GM23338 (cell line): ENCODE measurements at regions not wholly inside any gene's neighbourhood (a gene's known extent, or its start where the extent isn't known, plus 50 kb on each side); places are given as distances from the start of the nearest gene placed in this dataset.

Experiments
- ATAC-seq: fragments of 200-7000 bp; cut with Tn5 transposase; 3 replicates; pipeline ENCODE4 v1.9.1; 2020
- DNase-seq: peaks from one replicate; pipeline ENCODE4 v3.0.0-alpha.2; 2015; ENCODE audit warnings: low spot score
- H2AFZ ChIP-seq: fragments of 200-600 bp; sonication (generic); 2 replicates; pipeline ENCODE4 v1.8.0; 2016; ENCODE audit warnings: antibody characterized with exemption, mild to moderate bottlenecking, moderate library complexity
- H3F3A ChIP-seq: fragments of 200-600 bp; sonication (generic); replicated peaks from 2 replicates; pipeline ENCODE4 v1.8.0; 2017; ENCODE audit warnings: antibody characterized with exemption, mixed run types, low read depth
- H3K27ac ChIP-seq: fragments of 200-600 bp; sonication (generic); 2 replicates; pipeline ENCODE4 v1.6.1; 2016; ENCODE audit warnings: low read depth
- H3K27me3 ChIP-seq: fragments of 200-600 bp; sonication (generic); 2 replicates; pipeline ENCODE4 v1.8.0; 2016; ENCODE audit warnings: mild to moderate bottlenecking, mixed run types, moderate library complexity; ENCODE audit not compliant: insufficient read depth
- H3K36me3 ChIP-seq: fragments of 200-600 bp; sonication (generic); 2 replicates; pipeline ENCODE4 v1.8.0; 2016; ENCODE audit warnings: mild to moderate bottlenecking; ENCODE audit not compliant: insufficient read depth
- H3K4me1 ChIP-seq: fragments of 200-600 bp; sonication (generic); 2 replicates; pipeline ENCODE4 v1.8.0; 2016; ENCODE audit warnings: mild to moderate bottlenecking, moderate library complexity; ENCODE audit not compliant: insufficient read depth
- H3K4me2 ChIP-seq: fragments of 200-600 bp; sonication (generic); 2 replicates; pipeline ENCODE4 v1.7.1; 2017; ENCODE audit warnings: mixed run types
- H3K4me3 ChIP-seq: fragments of 200-600 bp; sonication (generic); 2 replicates; pipeline ENCODE4 v1.6.1; 2016; ENCODE audit warnings: mixed run types
- H3K79me2 ChIP-seq: fragments of 200-600 bp; sonication (generic); replicated peaks from 2 replicates; pipeline ENCODE4 v1.8.0; 2017; ENCODE audit warnings: mild to moderate bottlenecking; ENCODE audit not compliant: insufficient read depth
- H3K9me2 ChIP-seq: fragments of 200-600 bp; sonication (generic); 2 replicates; pipeline ENCODE4 v1.8.0; 2017; ENCODE audit not compliant: insufficient read depth
- H4K20me1 ChIP-seq: fragments of 200-600 bp; sonication (generic); replicated peaks from 2 replicates; pipeline ENCODE4 v1.8.0; 2017; ENCODE audit warnings: mild to moderate bottlenecking; ENCODE audit not compliant: insufficient read depth
- H3K27ac Mint-ChIP-seq: 2 replicates; pipeline ENCODE4 v1.8.0; 2020; ENCODE audit warnings: inconsistent platforms, mild to moderate bottlenecking, moderate library complexity, mixed read lengths
- H3K27me3 Mint-ChIP-seq: 3 replicates; pipeline ENCODE4 v1.8.0; 2022; ENCODE audit warnings: low read depth, mild to moderate bottlenecking, moderate library complexity, mixed read lengths, inconsistent platforms; ENCODE audit not compliant: insufficient read depth, poor library complexity
- H3K36me3 Mint-ChIP-seq: 3 replicates; pipeline ENCODE4 v1.8.0; 2021; ENCODE audit warnings: low read depth, mild to moderate bottlenecking, inconsistent platforms, moderate library complexity, mixed read lengths
- H3K4me1 Mint-ChIP-seq: 3 replicates; pipeline ENCODE4 v1.8.0; 2020; ENCODE audit warnings: mild to moderate bottlenecking, inconsistent platforms, mixed read lengths
- H3K4me3 Mint-ChIP-seq: 3 replicates; pipeline ENCODE4 v1.8.0; 2021; ENCODE audit warnings: moderate library complexity, mild to moderate bottlenecking, inconsistent platforms, mixed read lengths
- H3K9me3 Mint-ChIP-seq: 3 replicates; pipeline ENCODE4 v1.8.0; 2020; ENCODE audit warnings: moderate library complexity, mild to moderate bottlenecking, inconsistent platforms, mixed read lengths
- CREB1 ChIP-seq: fragments of 250-450 bp; sonication (Bioruptor Pico); IDR thresholded peaks from 2 replicates; pipeline ENCODE4 v1.5.0; 2020; ENCODE audit warnings: low read depth, mild to moderate bottlenecking, moderate library complexity
- CTCF ChIP-seq, 2 experiments: fragments of 200-600 bp in 1 of 2; sonication (generic) in 1 of 2; conservative IDR thresholded peaks; 2 replicates each; pipeline versions ENCODE4 v1.5.1 to v1.6.1; 2016 to 2017; ENCODE audit warnings: antibody characterized with exemption in 2 of 2, low read depth in 2 of 2, mild to moderate bottlenecking in 2 of 2, moderate library complexity in 1 of 2
- ETS1 ChIP-seq: IDR thresholded peaks from 2 replicates; pipeline ENCODE4 v1.6.1; 2016; ENCODE audit warnings: antibody characterized with exemption
- EZH2 ChIP-seq: fragments of 200-600 bp; sonication (generic); IDR thresholded peaks from one replicate; pipeline ENCODE4 v1.8.0; 2017; ENCODE audit warnings: antibody characterized with exemption, mild to moderate bottlenecking, low read depth; ENCODE audit not compliant: unreplicated experiment
- EZH2phosphoT487 ChIP-seq: fragments of 200-600 bp; sonication (generic); IDR thresholded peaks from one replicate; pipeline ENCODE4 v1.8.1; 2018; ENCODE audit warnings: antibody characterized with exemption; ENCODE audit not compliant: unreplicated experiment
- NANOG ChIP-seq: IDR thresholded peaks from 2 replicates; pipeline ENCODE4 v1.6.1; 2016; ENCODE audit warnings: antibody characterized with exemption, borderline replicate concordance
- STAT1 ChIP-seq: IDR thresholded peaks from one replicate; pipeline ENCODE4 v1.6.1; 2016; ENCODE audit warnings: antibody characterized with exemption; ENCODE audit not compliant: unreplicated experiment
- ZNF114 ChIP-seq: fragments of 250-450 bp; sonication (Bioruptor Pico); IDR thresholded peaks from 2 replicates; pipeline ENCODE4 v1.5.0; 2020; ENCODE audit warnings: mild to moderate bottlenecking, moderate library complexity
- ZNF331 ChIP-seq: fragments of 250-450 bp; sonication (Bioruptor Pico); IDR thresholded peaks from 2 replicates; pipeline ENCODE4 v1.5.0; 2020; ENCODE audit warnings: low read depth, mild to moderate bottlenecking, moderate library complexity
- ZNF462 ChIP-seq: fragments of 250-450 bp; sonication (Bioruptor Pico); IDR thresholded peaks from 2 replicates; pipeline ENCODE4 v1.5.0; 2020; ENCODE audit warnings: mild to moderate bottlenecking, moderate library complexity

GRCh38 chr5:51802551-51803184 lies 419.4 kb downstream of the ISL1 start:
- peaks cover 5% of the 10 kb centered on the region; the same call in 2 of the 3 replicates for H3K4me1 Mint-ChIP-seq
- no peaks in the 10 kb centered on the region for H3F3A ChIP-seq
- H2AFZ ChIP-seq, result no peak overlapping the region
- DNase-seq (no peak), ATAC-seq (no peak)
- H3K27me3 Mint-ChIP-seq, result no peaks in the 10 kb centered on the region
- H3K9me2 ChIP-seq, result no peaks in the 10 kb centered on the region; the same call in 1 of the 2 replicates
- no peak overlapping the region for H3K27ac Mint-ChIP-seq
- no peaks in the 10 kb centered on the region for H3K9me3 Mint-ChIP-seq
- no peaks in the 10 kb centered on the region for H4K20me1 ChIP-seq
- no peaks in the 10 kb centered on the region for H3K27me3 ChIP-seq
- no peaks in the 10 kb centered on the region for H3K4me1 ChIP-seq
- no peaks in the 10 kb centered on the region for H3K36me3 ChIP-seq
- H3K4me3 Mint-ChIP-seq, result no peak overlapping the region
- TF ChIP-seq CTCF (conservative IDR thresholded peaks at IDR 0.05; ENCODE audit: low read depth in 2 of 2), result no peak
- TF ChIP-seq EZH2phosphoT487, result no peak
- TF ChIP-seq ZNF462 (CRISPR knock-in tag), result no peak
- no peak for TF ChIP-seq CREB1 (CRISPR knock-in tag)
- no peak for TF ChIP-seq NANOG
- TF ChIP-seq EZH2, result no peak
- no peak for TF ChIP-seq ZNF114 (CRISPR knock-in tag)
- no peak for TF ChIP-seq STAT1
- no peak for TF ChIP-seq ZNF331
- TF ChIP-seq ETS1, result no peak
- H3K79me2 ChIP-seq, result no peaks in the 10 kb centered on the region
- H3K36me3 Mint-ChIP-seq, result no peaks in the 10 kb centered on the region
- no peak overlapping the region for H3K4me3 ChIP-seq
- no peak overlapping the region for H3K4me2 ChIP-seq
- no peak overlapping the region for H3K27ac ChIP-seq
